ENCODE measurements at regions not wholly inside any gene's neighbourhood (a gene's known extent, or its start where the extent isn't known, plus 50 kb on each side); places are given as distances from the start of the nearest gene placed in this dataset.

DNA sequence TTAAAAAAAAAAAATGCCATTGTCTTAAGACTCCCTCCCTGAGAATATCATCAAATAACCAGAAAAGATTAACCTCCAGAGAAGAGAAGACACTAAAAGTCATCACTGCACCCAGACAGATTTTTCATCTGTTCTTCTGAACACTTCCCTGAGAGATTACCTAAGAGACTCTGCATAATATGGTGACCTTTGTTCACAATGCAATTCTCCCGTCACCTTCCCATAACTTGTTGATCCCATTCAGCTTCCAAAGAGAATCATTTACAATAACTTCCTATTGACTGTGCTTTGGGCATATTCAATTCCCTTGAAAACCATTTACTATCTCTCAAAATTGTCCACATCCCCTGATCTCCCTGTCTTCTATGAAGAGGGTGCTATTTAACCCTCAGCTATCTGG, 85.1 kb upstream of the SMAD1 start:
- TF ChIP-seq, protein P1, sequence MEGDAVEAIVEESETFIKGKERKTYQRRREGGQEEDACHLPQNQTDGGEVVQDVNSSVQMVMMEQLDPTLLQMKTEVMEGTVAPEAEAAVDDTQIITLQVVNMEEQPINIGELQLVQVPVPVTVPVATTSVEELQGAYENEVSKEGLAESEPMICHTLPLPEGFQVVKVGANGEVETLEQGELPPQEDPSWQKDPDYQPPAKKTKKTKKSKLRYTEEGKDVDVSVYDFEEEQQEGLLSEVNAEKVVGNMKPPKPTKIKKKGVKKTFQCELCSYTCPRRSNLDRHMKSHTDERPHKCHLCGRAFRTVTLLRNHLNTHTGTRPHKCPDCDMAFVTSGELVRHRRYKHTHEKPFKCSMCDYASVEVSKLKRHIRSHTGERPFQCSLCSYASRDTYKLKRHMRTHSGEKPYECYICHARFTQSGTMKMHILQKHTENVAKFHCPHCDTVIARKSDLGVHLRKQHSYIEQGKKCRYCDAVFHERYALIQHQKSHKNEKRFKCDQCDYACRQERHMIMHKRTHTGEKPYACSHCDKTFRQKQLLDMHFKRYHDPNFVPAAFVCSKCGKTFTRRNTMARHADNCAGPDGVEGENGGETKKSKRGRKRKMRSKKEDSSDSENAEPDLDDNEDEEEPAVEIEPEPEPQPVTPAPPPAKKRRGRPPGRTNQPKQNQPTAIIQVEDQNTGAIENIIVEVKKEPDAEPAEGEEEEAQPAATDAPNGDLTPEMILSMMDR (IDR thresholded peaks at IDR 0.05), result no peak
- TF ChIP-seq POLR2A (IDR thresholded peaks at IDR 0.05), result no peak

Data from body of pancreas (tissue), 4 donors.